GM19240 (cell line): ENCODE measurements at regions not wholly inside any gene's neighbourhood (a gene's known extent, or its start where the extent isn't known, plus 50 kb on each side); places are given as distances from the start of the nearest gene placed in this dataset.
"Not testable (repeated sequence)": the region's sequence is repeated elsewhere in the genome, so short reads cannot be mapped to it uniquely, and the experiment has no call there.

Experiments
- DNase-seq: peaks from one replicate; pipeline ENCODE4 v3.0.0; 2011; ENCODE audit warnings: low spot score; ENCODE audit not compliant: insufficient read length

GRCh38 chr18:961644-962355 is 57.1 kb downstream of the ADCYAP1 start:
- no peak for DNase-seq

GRCh38 chr18:963276-963675 is 58.6 kb downstream of the ADCYAP1 start:
- DNase-seq = no peak

DNA sequence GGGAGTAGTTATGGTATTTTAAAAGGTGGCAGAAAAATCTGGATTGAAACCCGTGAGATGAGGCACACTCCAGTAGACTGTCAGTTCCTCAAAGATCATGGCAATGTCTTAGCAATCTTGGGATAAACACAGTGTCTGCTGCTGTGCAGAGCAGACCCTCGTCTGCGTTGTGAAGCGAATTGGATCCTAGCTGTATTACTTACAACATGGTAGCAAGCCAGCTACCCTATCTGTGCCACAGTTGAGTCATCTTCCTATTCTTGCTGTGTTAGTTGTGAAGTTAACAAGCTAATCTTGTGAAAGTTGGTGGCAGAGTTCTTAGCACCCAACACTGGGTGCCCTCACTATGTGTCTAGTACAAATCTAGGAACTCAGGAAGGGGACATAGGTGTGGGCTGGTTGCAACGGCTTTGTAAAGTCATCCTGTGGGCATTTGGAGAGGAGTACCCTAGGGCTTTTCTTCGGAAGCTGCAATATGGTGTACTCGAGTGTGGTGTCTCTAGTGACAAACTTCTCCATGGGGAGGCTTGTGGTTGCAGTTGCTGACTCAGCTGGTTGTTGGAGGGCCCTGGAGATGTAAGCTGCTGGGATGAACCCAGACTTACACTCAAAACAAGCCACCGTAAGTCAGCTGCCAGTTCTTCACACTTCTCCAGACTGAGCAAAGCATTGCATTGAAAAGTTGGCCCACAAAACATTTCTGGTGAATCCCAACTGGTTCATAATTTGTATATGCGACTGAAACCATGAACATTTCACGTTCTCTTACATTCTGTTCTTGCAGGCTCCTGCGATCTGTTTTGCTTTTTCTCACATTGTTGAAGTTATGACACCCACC is 61.5 kb downstream of the ADCYAP1 start:
- DNase-seq = no peak

- no peak for DNase-seq
These were observed 62.3 kb downstream of the ADCYAP1 start for GRCh38 chr18:966759-967576.

DNA sequence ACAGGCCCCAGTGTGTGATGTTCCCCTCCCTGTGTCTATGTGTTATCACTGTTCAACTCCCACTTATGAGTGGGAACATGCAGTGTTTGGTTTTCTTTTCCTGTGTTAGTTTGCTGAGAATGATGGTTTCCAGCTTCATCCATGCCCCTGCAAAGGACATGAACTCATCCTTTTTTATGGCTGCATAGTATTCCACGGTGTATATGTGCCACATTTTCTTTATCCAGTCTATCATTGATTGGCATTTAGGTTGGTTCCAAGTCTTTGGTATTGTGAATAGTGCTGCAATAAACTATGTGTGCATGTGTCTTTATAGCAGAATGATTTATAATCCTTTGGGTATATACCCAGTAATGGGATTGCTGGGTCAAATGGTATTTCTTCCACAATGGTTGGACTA is 64.2 kb downstream of the ADCYAP1 start:
- DNase-seq = not testable (repeated sequence)

GRCh38 chr18:969311-969710 is 64.6 kb downstream of the ADCYAP1 start:
- DNase-seq = not testable (repeated sequence)

- not testable (repeated sequence) for DNase-seq
These were observed 69.9 kb downstream of the ADCYAP1 start for GRCh38 chr18:974606-975005.

DNA sequence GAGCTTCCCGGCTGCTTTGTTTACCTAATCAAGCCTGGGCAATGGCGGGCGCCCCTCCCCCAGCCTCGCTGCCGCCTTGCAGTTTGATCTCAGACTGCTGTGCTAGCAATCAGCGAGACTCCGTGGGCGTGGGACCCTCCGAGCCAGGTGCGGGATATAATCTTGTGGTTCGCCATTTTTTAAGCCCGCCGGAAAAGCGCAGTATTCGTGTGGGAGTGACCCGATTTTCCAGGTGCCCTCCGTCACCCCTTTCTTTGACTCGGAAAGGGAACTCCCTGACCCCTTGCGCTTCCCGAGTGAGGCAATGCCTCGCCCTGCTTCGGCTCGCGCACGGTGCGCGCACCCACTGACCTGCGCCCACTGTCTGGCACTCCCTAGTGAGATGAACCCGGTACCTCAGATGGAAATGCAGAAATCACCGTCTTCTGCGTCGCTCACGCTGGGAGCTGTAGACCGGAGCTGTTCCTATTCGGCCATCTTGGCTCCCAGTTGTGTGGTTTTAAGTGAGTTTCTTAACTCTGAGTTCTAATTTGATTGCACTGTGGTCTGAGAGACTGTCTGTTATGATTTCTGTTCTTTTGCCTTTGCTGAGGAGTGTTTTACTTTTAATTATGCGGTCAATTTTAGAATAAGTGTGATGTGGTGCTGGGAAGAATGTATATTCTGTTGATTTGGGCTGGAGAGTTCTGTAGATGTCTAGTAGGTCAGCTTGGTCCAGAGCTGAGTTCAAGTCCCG is 71.9 kb downstream of the ADCYAP1 start:
- DNase-seq = not testable (repeated sequence)

DNA sequence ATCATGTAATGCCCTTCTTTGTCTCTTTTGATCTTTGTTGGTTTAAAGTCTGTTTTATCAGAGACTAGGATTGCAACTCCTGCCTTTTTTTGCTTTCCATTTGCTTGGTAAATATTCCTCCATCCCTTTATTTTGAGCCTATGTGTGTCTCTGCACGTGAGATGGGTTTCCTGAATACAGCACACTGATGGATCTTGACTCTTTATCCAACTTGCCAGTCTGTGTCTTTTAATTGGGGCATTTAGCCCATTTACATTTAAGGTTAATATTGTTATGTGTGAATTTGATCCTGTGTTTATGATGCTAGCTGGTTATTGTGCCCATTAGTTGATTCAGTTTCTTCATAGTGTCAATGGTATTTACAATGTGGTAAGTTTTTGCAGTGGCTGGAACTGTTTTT is 72.7 kb downstream of the ADCYAP1 start:
- not testable (repeated sequence) for DNase-seq

DNA sequence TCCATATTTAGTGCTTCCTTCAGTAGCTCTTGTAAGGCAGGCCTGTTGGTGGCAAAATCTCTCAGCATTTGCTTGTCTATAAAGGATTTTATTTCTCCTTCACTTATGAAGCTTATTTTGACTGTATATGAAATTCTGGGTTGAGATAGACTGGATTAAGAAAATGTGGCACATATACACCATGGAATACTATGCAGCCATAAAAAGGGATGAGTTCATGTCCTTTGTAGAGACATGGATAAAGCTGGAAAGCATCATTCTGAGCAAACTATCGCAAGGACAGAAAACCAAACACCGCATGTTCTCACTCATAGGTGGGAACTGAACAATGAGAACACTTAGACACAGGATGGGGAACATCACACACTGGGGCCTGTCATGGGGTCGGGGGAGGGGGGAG is 73.1 kb downstream of the ADCYAP1 start:
- not testable (repeated sequence) for DNase-seq

- DNase-seq = no peak
These were observed 75.9 kb downstream of the ADCYAP1 start for GRCh38 chr18:980586-980985.

GRCh38 chr18:984004-984403 is 79.3 kb downstream of the ADCYAP1 start:
- no peak for DNase-seq

DNA sequence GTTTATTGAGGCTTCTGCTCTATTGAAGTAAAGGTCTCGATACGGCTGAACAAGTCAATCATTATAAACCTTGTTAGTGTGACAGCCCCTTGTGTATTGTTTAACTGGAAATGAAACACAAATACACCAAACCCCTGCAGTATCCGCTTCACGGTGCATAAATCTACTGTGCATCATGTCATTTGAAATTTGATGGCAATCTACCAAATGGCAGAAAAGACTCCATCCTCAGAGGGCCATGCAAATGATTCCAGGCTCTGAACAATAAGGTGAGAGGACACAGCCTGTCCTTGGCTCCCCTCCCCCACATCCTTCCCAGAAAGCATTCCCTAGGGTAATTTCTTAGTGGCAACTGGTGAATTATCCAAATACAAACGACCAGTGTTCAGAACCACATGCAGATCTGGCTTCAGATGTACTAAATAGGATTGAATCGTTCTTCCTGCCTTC is 80.6 kb downstream of the ADCYAP1 start:
- DNase-seq = no peak

DNA sequence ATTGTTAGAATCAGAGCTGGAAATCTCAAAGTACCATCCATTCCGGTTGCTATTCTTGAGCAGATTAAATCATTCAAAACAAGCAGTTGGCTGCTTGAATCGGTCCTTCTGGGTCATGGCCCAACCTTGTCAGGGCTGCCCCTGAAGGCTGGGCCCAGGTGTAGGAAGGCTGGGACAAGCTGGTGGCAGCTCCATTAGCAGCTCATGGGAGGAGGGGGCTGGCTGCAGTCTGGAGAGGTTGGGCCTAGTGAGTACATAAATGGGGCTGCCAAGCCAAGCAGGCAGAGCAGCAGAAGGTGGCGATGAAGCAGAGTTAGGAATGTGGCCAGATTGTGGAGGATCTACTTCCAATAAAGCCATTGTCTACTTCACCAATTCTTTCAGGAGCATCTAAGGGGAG is 81.4 kb downstream of the ADCYAP1 start:
- DNase-seq = no peak

GRCh38 chr18:986552-986951 is 81.9 kb downstream of the ADCYAP1 start:
- no peak for DNase-seq

GRCh38 chr18:987325-988186 is 82.9 kb downstream of the ADCYAP1 start:
- no peak for DNase-seq

DNA sequence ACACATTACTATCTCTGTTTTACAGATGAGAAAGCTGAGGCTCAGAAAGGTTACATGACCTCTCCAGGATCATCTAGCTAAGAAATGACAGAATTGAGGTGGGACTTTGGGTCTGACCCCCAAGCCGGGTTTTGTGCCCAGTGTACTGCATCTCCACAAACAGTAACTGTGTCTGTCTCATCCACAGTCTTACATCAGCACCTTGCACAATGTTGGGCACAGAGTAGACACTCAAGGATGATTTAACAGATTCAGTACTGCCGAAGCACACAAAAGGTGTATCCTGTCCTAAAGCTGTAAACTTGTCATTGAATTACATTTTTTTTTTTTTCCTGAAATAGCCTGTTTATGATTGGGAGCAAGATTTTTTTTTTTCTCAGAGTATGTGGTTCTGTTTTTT is 84.8 kb downstream of the ADCYAP1 start:
- no peak for DNase-seq

- no peak for DNase-seq
These were observed 85.5 kb downstream of the ADCYAP1 start for GRCh38 chr18:990197-990596.

DNA sequence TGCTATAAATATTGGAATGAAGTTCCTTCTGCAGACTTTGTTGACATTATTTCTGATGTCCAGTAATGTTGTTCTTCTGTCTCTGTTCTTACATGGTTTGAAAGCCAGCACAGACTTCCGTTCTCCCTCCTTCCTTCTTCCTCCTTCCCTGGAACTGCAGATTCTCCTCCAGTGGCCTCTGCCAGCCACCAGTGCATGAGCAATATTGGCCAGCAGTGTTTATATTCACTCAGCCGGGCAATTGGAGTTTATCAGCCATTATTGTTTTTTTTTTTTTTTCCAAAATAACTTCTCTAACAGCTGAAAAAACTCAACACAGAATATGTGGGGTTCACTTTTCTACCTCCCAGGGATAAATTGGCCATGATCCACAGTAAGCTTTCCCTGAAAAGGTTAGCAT is 86.8 kb downstream of the ADCYAP1 start:
- no peak for DNase-seq

DNA sequence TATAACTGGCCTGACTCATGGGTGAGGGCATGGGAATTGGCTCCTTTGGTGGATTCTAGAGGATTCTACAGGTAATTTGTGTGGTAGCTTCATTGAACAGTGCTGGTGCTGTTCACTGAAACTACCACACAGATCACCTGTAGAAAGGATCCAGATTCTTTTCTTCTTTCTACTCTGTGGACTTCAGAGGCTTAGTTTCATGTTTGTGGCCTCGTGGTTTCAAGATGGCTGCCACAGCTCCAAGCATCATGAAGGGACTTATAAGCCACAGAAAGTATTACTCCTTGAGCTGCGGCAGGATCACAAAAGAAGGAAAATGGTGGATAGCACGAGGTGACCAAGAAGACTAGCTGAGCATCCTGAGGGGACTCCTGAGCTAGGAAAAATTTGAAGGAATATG is 88.9 kb downstream of the ADCYAP1 start:
- DNase-seq = no peak
